HepG2 (cell line): ENCODE measurements at regions not wholly inside any gene's neighbourhood (a gene's known extent, or its start where the extent isn't known, plus 50 kb on each side); places are given as distances from the start of the nearest gene placed in this dataset.

Experiments used
- KMT2A ChIP-seq: sonication (generic); formaldehyde crosslinking; IDR thresholded peaks from 2 replicates; pipeline ENCODE4 v1.4.0; 2020; ENCODE audit warnings: missing genetic modification reagents
- MEF2D ChIP-seq: sonication (generic); formaldehyde crosslinking; IDR thresholded peaks from 2 replicates; pipeline ENCODE4 v1.5.1; 2020; ENCODE audit warnings: mild to moderate bottlenecking, missing genetic modification reagents
- POLR2A ChIP-seq, 2 experiments: IDR thresholded peaks; 2 replicates each; pipeline ENCODE4 v1.6.1; 2011; ENCODE audit warnings: low read depth in 2 of 2, low read length in 2 of 2, mild to moderate bottlenecking in 1 of 2, moderate library complexity in 1 of 2; ENCODE audit not compliant: insufficient read depth in 1 of 2
- POLR2AphosphoS5 ChIP-seq: IDR thresholded peaks from 2 replicates; pipeline ENCODE4 v1.6.1; 2012; ENCODE audit warnings: low read depth, low read length
- RBM39 ChIP-seq: fragments of 200-400 bp; formaldehyde crosslinking; IDR thresholded peaks from one replicate; pipeline ENCODE4 v1.6.1; 2018; ENCODE audit warnings: antibody characterized with exemption, mild to moderate bottlenecking, low read depth, low read length; ENCODE audit not compliant: poor library complexity, severe bottlenecking
- TRIM24 ChIP-seq: sonication (generic); formaldehyde crosslinking; IDR thresholded peaks from 2 replicates; pipeline ENCODE4 v1.8.0; 2022; ENCODE audit warnings: mild to moderate bottlenecking, missing genetic modification reagents
- ZFP62 ChIP-seq: sonication (generic); formaldehyde crosslinking; IDR thresholded peaks from 2 replicates; pipeline ENCODE4 v1.4.0; 2020; ENCODE audit warnings: missing genetic modification reagents
- ZNF282 ChIP-seq: fragments of 450-650 bp; IDR thresholded peaks from 2 replicates; pipeline ENCODE4 v1.6.1; 2018; ENCODE audit not compliant: partially characterized antibody
- TF ChIP-seq, protein P1 (sequence below): IDR thresholded peaks from 2 replicates; pipeline ENCODE4 v1.6.1; 2016; ENCODE audit warnings: low read depth
- TF ChIP-seq, protein P2 (sequence below): sonication (generic); formaldehyde crosslinking; IDR thresholded peaks from 2 replicates; pipeline ENCODE4 v1.5.0; 2020; ENCODE audit warnings: mild to moderate bottlenecking, missing genetic modification reagents, moderate library complexity
- TF ChIP-seq, protein P3 (sequence below): sonication (generic); formaldehyde crosslinking; conservative IDR thresholded peaks from 2 replicates; pipeline ENCODE4 v1.8.1; 2023; ENCODE audit warnings: missing genetic modification reagents
- TF ChIP-seq, protein P4 (sequence below): sonication (generic); formaldehyde crosslinking; IDR thresholded peaks from 2 replicates; pipeline ENCODE4 v1.4.0; 2020; ENCODE audit warnings: mild to moderate bottlenecking, missing genetic modification reagents

DNA sequence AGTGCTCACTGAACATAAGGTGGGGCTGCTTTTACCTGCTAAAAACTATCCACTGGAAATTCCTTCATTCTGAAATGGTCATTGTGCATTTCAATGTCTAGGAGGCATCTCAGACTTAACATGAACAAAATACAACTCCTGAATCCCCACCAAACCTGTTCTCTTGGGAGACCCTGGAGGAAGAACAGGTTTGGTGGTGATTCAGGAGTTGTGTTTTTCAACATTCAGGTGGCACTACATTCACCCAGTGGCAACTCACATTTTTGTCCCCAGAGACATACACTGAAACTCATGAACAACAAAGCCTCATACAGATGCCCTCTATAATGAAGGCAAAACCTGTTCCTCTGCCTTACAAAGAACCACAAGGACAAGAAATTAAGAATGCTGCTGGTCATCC, 64.3 kb upstream of the CYP2D6 start:
- TF ChIP-seq RBM39 (no peak), TRIM24 (CRISPR knock-in tag) (no peak), POLR2AphosphoS5 (no peak), POLR2A (IDR thresholded peaks at IDR 0.05; ENCODE audit: insufficient read depth in 1 of 2, low read depth in 2 of 2, low read length in 2 of 2) (no peak), KMT2A (CRISPR knock-in tag) (no peak), ZFP62 (CRISPR knock-in tag) (no peak), ZNF282 (no peak), MEF2D (CRISPR knock-in tag) (no peak)
- TF ChIP-seq, protein P1, sequence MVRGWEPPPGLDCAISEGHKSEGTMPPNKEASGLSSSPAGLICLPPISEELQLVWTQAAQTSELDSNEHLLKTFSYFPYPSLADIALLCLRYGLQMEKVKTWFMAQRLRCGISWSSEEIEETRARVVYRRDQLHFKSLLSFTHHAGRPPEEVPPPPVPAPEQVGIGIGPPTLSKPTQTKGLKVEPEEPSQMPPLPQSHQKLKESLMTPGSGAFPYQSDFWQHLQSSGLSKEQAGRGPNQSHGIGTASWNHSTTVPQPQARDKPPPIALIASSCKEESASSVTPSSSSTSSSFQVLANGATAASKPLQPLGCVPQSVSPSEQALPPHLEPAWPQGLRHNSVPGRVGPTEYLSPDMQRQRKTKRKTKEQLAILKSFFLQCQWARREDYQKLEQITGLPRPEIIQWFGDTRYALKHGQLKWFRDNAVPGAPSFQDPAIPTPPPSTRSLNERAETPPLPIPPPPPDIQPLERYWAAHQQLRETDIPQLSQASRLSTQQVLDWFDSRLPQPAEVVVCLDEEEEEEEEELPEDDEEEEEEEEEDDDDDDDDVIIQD (CRISPR knock-in tag), result no peak
- TF ChIP-seq, protein P2, sequence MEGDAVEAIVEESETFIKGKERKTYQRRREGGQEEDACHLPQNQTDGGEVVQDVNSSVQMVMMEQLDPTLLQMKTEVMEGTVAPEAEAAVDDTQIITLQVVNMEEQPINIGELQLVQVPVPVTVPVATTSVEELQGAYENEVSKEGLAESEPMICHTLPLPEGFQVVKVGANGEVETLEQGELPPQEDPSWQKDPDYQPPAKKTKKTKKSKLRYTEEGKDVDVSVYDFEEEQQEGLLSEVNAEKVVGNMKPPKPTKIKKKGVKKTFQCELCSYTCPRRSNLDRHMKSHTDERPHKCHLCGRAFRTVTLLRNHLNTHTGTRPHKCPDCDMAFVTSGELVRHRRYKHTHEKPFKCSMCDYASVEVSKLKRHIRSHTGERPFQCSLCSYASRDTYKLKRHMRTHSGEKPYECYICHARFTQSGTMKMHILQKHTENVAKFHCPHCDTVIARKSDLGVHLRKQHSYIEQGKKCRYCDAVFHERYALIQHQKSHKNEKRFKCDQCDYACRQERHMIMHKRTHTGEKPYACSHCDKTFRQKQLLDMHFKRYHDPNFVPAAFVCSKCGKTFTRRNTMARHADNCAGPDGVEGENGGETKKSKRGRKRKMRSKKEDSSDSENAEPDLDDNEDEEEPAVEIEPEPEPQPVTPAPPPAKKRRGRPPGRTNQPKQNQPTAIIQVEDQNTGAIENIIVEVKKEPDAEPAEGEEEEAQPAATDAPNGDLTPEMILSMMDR, result no peak
- TF ChIP-seq, protein P3, sequence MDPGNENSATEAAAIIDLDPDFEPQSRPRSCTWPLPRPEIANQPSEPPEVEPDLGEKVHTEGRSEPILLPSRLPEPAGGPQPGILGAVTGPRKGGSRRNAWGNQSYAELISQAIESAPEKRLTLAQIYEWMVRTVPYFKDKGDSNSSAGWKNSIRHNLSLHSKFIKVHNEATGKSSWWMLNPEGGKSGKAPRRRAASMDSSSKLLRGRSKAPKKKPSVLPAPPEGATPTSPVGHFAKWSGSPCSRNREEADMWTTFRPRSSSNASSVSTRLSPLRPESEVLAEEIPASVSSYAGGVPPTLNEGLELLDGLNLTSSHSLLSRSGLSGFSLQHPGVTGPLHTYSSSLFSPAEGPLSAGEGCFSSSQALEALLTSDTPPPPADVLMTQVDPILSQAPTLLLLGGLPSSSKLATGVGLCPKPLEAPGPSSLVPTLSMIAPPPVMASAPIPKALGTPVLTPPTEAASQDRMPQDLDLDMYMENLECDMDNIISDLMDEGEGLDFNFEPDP (CRISPR knock-in tag), result no peak
- TF ChIP-seq, protein P4, sequence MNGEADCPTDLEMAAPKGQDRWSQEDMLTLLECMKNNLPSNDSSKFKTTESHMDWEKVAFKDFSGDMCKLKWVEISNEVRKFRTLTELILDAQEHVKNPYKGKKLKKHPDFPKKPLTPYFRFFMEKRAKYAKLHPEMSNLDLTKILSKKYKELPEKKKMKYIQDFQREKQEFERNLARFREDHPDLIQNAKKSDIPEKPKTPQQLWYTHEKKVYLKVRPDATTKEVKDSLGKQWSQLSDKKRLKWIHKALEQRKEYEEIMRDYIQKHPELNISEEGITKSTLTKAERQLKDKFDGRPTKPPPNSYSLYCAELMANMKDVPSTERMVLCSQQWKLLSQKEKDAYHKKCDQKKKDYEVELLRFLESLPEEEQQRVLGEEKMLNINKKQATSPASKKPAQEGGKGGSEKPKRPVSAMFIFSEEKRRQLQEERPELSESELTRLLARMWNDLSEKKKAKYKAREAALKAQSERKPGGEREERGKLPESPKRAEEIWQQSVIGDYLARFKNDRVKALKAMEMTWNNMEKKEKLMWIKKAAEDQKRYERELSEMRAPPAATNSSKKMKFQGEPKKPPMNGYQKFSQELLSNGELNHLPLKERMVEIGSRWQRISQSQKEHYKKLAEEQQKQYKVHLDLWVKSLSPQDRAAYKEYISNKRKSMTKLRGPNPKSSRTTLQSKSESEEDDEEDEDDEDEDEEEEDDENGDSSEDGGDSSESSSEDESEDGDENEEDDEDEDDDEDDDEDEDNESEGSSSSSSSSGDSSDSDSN (CRISPR knock-in tag), result no peak
